HepG2 (cell line): ENCODE measurements at regions not wholly inside any gene's neighbourhood (a gene's known extent, or its start where the extent isn't known, plus 50 kb on each side); places are given as distances from the start of the nearest gene placed in this dataset.

Experiments used
- ATAC-seq: fragments of 200-7000 bp; cut with Tn5 transposase; 3 replicates; pipeline ENCODE4 v1.9.1; 2020; ENCODE audit warnings: mild to moderate bottlenecking, moderate library complexity
- BruUV-seq: library from RNA; stranded (reverse); fragments of 400-500 nt; replicated peaks from 2 replicates; lab custom pipeline; 2021; lab: Mats Ljungman, UMichigan
- CTCF ChIA-PET: fragments of 300-600 bp; formaldehyde crosslinking; extraction: SDS; loops from one replicate; lab custom pipeline; 2021; ENCODE audit warnings: low total read pairs, inconsistent platforms, low intra/inter-chr PET ratio; lab: Yijun Ruan, JAX
- POLR2A ChIA-PET: fragments of 350-600 bp; sonication (Branson Sonifier 250); formaldehyde crosslinking; loops from one replicate; lab custom pipeline; 2020; ENCODE audit warnings: antibody characterized with exemption, inconsistent platforms; lab: Yijun Ruan, JAX
- DNase-seq: peaks from one replicate; pipeline ENCODE4 v3.0.0-alpha.2; 2015; ENCODE audit warnings: low spot score
- FAIRE-seq: peaks from 3 replicates; lab custom pipeline; 2011; peaks lifted over from hg19 to GRCh38; lab: Jason Lieb, UNC
- H2AFZ ChIP-seq: one replicate; pipeline ENCODE4 v1.6.1; 2011; ENCODE audit warnings: low read length, inconsistent platforms
- H3K27ac ChIP-seq: fragments of 300-600 bp; 3 replicates; pipeline ENCODE4 v1.8.0; 2011; ENCODE audit warnings: mixed run types, mild to moderate bottlenecking, mixed read lengths, low read length, inconsistent platforms; ENCODE audit not compliant: insufficient read depth; ENCODE audit errors: extremely low read length
- H3K27me3 ChIP-seq, 2 experiments: fragments of 200-600 bp in 1 of 2; 2 replicates in 1 of 2; 3 replicates in 1 of 2; pipeline versions ENCODE4 v1.6.0 to v1.8.0; 2011; ENCODE audit warnings: low read length in 2 of 2, mild to moderate bottlenecking in 2 of 2, moderate library complexity in 2 of 2, inconsistent platforms in 1 of 2; ENCODE audit not compliant: insufficient read depth in 2 of 2, control insufficient read depth in 1 of 2
- H3K36me3 ChIP-seq, 2 experiments: fragments of 200-600 bp in 1 of 2; replicated peaks in 1 of 2; 2 replicates in 1 of 2; 3 replicates in 1 of 2; pipeline versions ENCODE4 v1.5.1 to v1.8.0; 2011; ENCODE audit warnings: low read length in 2 of 2, inconsistent platforms in 1 of 2; ENCODE audit not compliant: insufficient read depth in 2 of 2, control insufficient read depth in 1 of 2
- H3K4me1 ChIP-seq: 2 replicates; pipeline ENCODE4 v1.5.1; 2012; ENCODE audit warnings: low read length, inconsistent platforms; ENCODE audit not compliant: insufficient read depth
- H3K4me2 ChIP-seq: 2 replicates; pipeline ENCODE4 v1.6.0; 2011; ENCODE audit warnings: low read depth, low read length, inconsistent platforms
- H3K4me3 ChIP-seq, 3 experiments: fragments of 200-600 bp in 1 of 3; sonication (generic), shearing (Covaris generic) in 1 of 3; replicated peaks in 1 of 3; 2 replicates each; pipeline ENCODE4 v1.5.1; 2011 to 2016; ENCODE audit warnings: low read length in 3 of 3, inconsistent platforms in 2 of 3, low read depth in 2 of 3, mild to moderate bottlenecking in 2 of 3, control low read depth in 1 of 3, mixed read lengths in 1 of 3; ENCODE audit not compliant: insufficient read depth in 1 of 3
- H3K79me2 ChIP-seq: one replicate; pipeline ENCODE4 v1.6.1; 2011; ENCODE audit warnings: low read length, inconsistent platforms; ENCODE audit not compliant: insufficient read depth
- H3K9ac ChIP-seq: 2 replicates; pipeline ENCODE4 v1.6.0; 2011; ENCODE audit warnings: mild to moderate bottlenecking, low read depth, low read length, inconsistent platforms; ENCODE audit not compliant: insufficient read depth
- H3K9me3 ChIP-seq: 2 replicates; pipeline ENCODE4 v1.5.1; 2012; ENCODE audit warnings: mild to moderate bottlenecking, low read length
- H4K20me1 ChIP-seq: 2 replicates; pipeline ENCODE4 v1.6.0; 2011; ENCODE audit warnings: inconsistent platforms, mild to moderate bottlenecking, low read length, moderate library complexity; ENCODE audit not compliant: insufficient read depth
- KLF6 ChIP-seq: IDR thresholded peaks from 2 replicates; pipeline ENCODE4 v1.8.0; 2016; ENCODE audit warnings: missing biosample characterization, missing genetic modification reagents
- MBD4 ChIP-seq: IDR thresholded peaks from 2 replicates; pipeline ENCODE4 v1.6.1; 2012; ENCODE audit warnings: low read length, inconsistent platforms, borderline replicate concordance
- NAIF1 ChIP-seq: sonication (generic); formaldehyde crosslinking; IDR thresholded peaks from 2 replicates; pipeline ENCODE4 v1.5.0; 2020; ENCODE audit warnings: mild to moderate bottlenecking, missing genetic modification reagents, borderline replicate concordance
- NFAT5 ChIP-seq: sonication (generic); formaldehyde crosslinking; IDR thresholded peaks from 2 replicates; pipeline ENCODE4 v1.4.0; 2020; ENCODE audit warnings: missing genetic modification reagents
- SKIL ChIP-seq: sonication (generic); formaldehyde crosslinking; IDR thresholded peaks from 2 replicates; pipeline ENCODE4 v1.8.0; 2022; ENCODE audit warnings: missing genetic modification reagents, mild to moderate bottlenecking, moderate library complexity, borderline replicate concordance
- ZFP90 ChIP-seq: sonication (generic); formaldehyde crosslinking; IDR thresholded peaks from 2 replicates; pipeline ENCODE4 v1.8.0; 2022; ENCODE audit warnings: missing genetic modification reagents, mild to moderate bottlenecking, inconsistent platforms, borderline replicate concordance
- ZNF263 ChIP-seq: sonication (generic); formaldehyde crosslinking; IDR thresholded peaks from 2 replicates; pipeline ENCODE4 v1.4.0; 2020; ENCODE audit warnings: missing genetic modification reagents
- ZNF318 ChIP-seq: sonication (generic); formaldehyde crosslinking; IDR thresholded peaks from 2 replicates; pipeline ENCODE4 v1.4.0; 2020; ENCODE audit warnings: mild to moderate bottlenecking, missing genetic modification reagents
- WGBS: methylation state at CpG from one replicate; pipeline ENCODE4 v1.1.6; 2017; ENCODE audit warnings: low lambda C conversion rate; 5-methylcytosine and 5-hydroxymethylcytosine counted together
- in situ Hi-C: cut with HindIII; loops from 2 replicates; pipeline ENCODE4 v1.10.0; 2017; ENCODE audit warnings: low pct_unique_long_range_greater_than_20kb; ENCODE audit not compliant: extremely low pct_ligation_motif_present
- intact Hi-C: fragments of 100-400 bp; cut with micrococcal nuclease; formaldehyde crosslinking; loops from one replicate; pipeline ENCODE4 v1.10.0; 2022; ENCODE audit not compliant: unreplicated experiment

GRCh38 chr20:24897974-24898373 lies 51.1 kb upstream of the CST7 start:
- no peak overlapping the region for H3K4me2 ChIP-seq
- no peak overlapping the region for H3K27ac ChIP-seq
- BruUV-seq: no TSS peak
- CTCF ChIA-PET: no interaction called here
- no peaks in the 10 kb centered on the region for H4K20me1 ChIP-seq
- H3K9me3 ChIP-seq: peaks cover 18% of the 10 kb centered on the region
- H3K9ac ChIP-seq: no peak overlapping the region
- H3K4me3 ChIP-seq: no peak overlapping the region
- ATAC-seq (peak; percentile 65), FAIRE-seq (peak; percentile 18), DNase-seq (no peak)
- peaks cover 1 to 19% of the 10 kb centered on the region in 2 experiments; a peak in 1 of 5 replicates for H3K27me3 ChIP-seq
- no peaks in the 10 kb centered on the region for H3K79me2 ChIP-seq
- WGBS: 11% methylated on average over 4 of the region's 4 CpGs
- POLR2A ChIA-PET: no interaction called here
- intact Hi-C loops (no loop called here), in situ Hi-C loops (loop anchor here (10.0 kb wide), 1 partner anchor 63 kb away; no protein-coding TSS in a partner anchor)
- no peaks in the 10 kb centered on the region for H3K36me3 ChIP-seq
- no peak overlapping the region for H2AFZ ChIP-seq
- no peaks in the 10 kb centered on the region for H3K4me1 ChIP-seq
- TF ChIP-seq SKIL (CRISPR knock-in tag) (no peak), KLF6 (CRISPR knock-in tag) (no peak), ZNF263 (CRISPR knock-in tag) (no peak), ZNF318 (CRISPR knock-in tag) (no peak), ZFP90 (no peak), NFAT5 (no peak), MBD4 (no peak), NAIF1 (no peak)
